ENCODE measurements at regions not wholly inside any gene's neighbourhood (a gene's known extent, or its start where the extent isn't known, plus 50 kb on each side); places are given as distances from the start of the nearest gene placed in this dataset.

GRCh38 chr17:54191261-54191660 lies 368.5 kb downstream of the KIF2B start:
- TF ChIP-seq MAFF (IDR thresholded peaks at IDR 0.05; ENCODE audit: low read depth, low read length) (no peak), ZBTB8A (CRISPR knock-in tag; IDR thresholded peaks at IDR 0.05; ENCODE audit: borderline replicate concordance, low read depth) (no peak), ZBTB43 (CRISPR knock-in tag; conservative IDR thresholded peaks at IDR 0.05) (no peak), ZKSCAN8 (CRISPR knock-in tag; IDR thresholded peaks at IDR 0.05; ENCODE audit: borderline replicate concordance) (no peak), ZNF205 (CRISPR knock-in tag; IDR thresholded peaks at IDR 0.05) (no peak), PBX3 (CRISPR knock-in tag; IDR thresholded peaks at IDR 0.05; ENCODE audit: borderline replicate concordance) (no peak), CTCF (CRISPR knock-in tag; IDR thresholded peaks at IDR 0.05) (no peak), SAP130 (CRISPR knock-in tag; IDR thresholded peaks at IDR 0.05; ENCODE audit: low read depth) (no peak), SUZ12 (IDR thresholded peaks at IDR 0.05; ENCODE audit: low read depth, low read length) (no peak), SP1 (IDR thresholded peaks at IDR 0.05) (no peak), SP1 (CRISPR knock-in tag; IDR thresholded peaks at IDR 0.05) (no peak), MAFK (conservative IDR thresholded peaks at IDR 0.05 in 1 of 2, IDR thresholded peaks at IDR 0.05 in 1 of 2; ENCODE audit: low read length in 2 of 2) (no peak), ZFP36 (IDR thresholded peaks at IDR 0.05; ENCODE audit: borderline replicate concordance, low read depth, low read length, partially characterized antibody) (no peak)
